Endothelial cell of umbilical vein (primary cell): ENCODE measurements at regions not wholly inside any gene's neighbourhood (a gene's known extent, or its start where the extent isn't known, plus 50 kb on each side); places are given as distances from the start of the nearest gene placed in this dataset.

Experiments used
- BruUV-seq: library from RNA; stranded (reverse); fragments of 400-500 nt; replicated peaks from 2 replicates; lab custom pipeline; 2021; lab: Mats Ljungman, UMichigan
- CTCF ChIA-PET: fragments of 300-600, 350-600 bp; sonication (Branson Sonifier 250); formaldehyde crosslinking; loops from one replicate; lab custom pipeline; 2021; ENCODE audit warnings: antibody characterized with exemption, inconsistent platforms; lab: Charles Lee
- POLR2A ChIA-PET: fragments of 300-600, 350-600 bp; sonication (Branson Sonifier 250); formaldehyde crosslinking; loops from one replicate; lab custom pipeline; 2021; ENCODE audit warnings: antibody characterized with exemption, inconsistent platforms; lab: Charles Lee
- DNase-seq: peaks from one replicate; pipeline ENCODE4 v3.0.0-alpha.2; 2011; ENCODE audit warnings: low read depth, low spot score
- FAIRE-seq: peaks from 2 replicates; lab custom pipeline; 2011; peaks lifted over from hg19 to GRCh38; lab: Jason Lieb, UNC
- H2AFZ ChIP-seq: 2 replicates; pipeline ENCODE4 v1.6.0; 2012; ENCODE audit warnings: low read depth, low read length, control low read depth, inconsistent platforms
- H3K27ac ChIP-seq: 2 replicates; pipeline ENCODE4 v1.5.1; 2011; ENCODE audit warnings: low read depth, mild to moderate bottlenecking, control low read depth, low read length, moderate library complexity; ENCODE audit not compliant: insufficient read depth
- H3K27me3 ChIP-seq, 2 experiments: 2 replicates each; pipeline versions ENCODE4 v1.6.0 to v1.6.1; 2011; ENCODE audit warnings: low read length in 2 of 2, mixed read lengths in 1 of 2; ENCODE audit not compliant: control insufficient read depth in 2 of 2, insufficient read depth in 2 of 2
- H3K36me3 ChIP-seq, 2 experiments: 2 replicates in 1 of 2; 3 replicates in 1 of 2; pipeline ENCODE4 v1.5.1; 2011; ENCODE audit warnings: low read length in 2 of 2, mild to moderate bottlenecking in 1 of 2, moderate library complexity in 1 of 2; ENCODE audit not compliant: control insufficient read depth in 2 of 2, insufficient read depth in 2 of 2; ENCODE audit errors: extremely low read depth in 1 of 2
- H3K4me1 ChIP-seq: 3 replicates; pipeline ENCODE4 v1.5.1; 2011; ENCODE audit warnings: mild to moderate bottlenecking, low read length; ENCODE audit not compliant: control insufficient read depth, insufficient read depth; ENCODE audit errors: extremely low read depth
- H3K4me2 ChIP-seq: 2 replicates; pipeline ENCODE4 v1.6.1; 2011; ENCODE audit warnings: low read length, control low read depth, mixed read lengths; ENCODE audit not compliant: insufficient read depth
- H3K4me3 ChIP-seq, 3 experiments: fragments of 200-600 bp in 1 of 3; sonication (generic), shearing (Covaris generic) in 1 of 3; replicated peaks in 1 of 3; 2 replicates each; pipeline ENCODE4 v1.5.1; 2011 to 2016; ENCODE audit warnings: control low read depth in 3 of 3, low read length in 3 of 3, mild to moderate bottlenecking in 2 of 3, inconsistent platforms in 1 of 3, low read depth in 1 of 3, moderate library complexity in 1 of 3; ENCODE audit not compliant: insufficient read depth in 1 of 3
- H3K79me2 ChIP-seq: 2 replicates; pipeline ENCODE4 v1.6.0; 2012; ENCODE audit warnings: low read length, inconsistent platforms; ENCODE audit not compliant: control insufficient read depth, insufficient read depth
- H3K9ac ChIP-seq: replicated peaks from 2 replicates; pipeline ENCODE3; 2011; ENCODE audit warnings: low read length, control low read depth; ENCODE audit not compliant: insufficient read depth; ENCODE audit errors: extremely low read depth
- H3K9me1 ChIP-seq: replicated peaks from 3 replicates; pipeline ENCODE4 v1.6.0; 2011; ENCODE audit warnings: mild to moderate bottlenecking, low read length; ENCODE audit not compliant: control insufficient read depth, insufficient read depth; ENCODE audit errors: extremely low read depth
- H3K9me3 ChIP-seq: replicated peaks from 2 replicates; pipeline ENCODE4 v1.5.1; 2012; ENCODE audit warnings: low read length, inconsistent platforms; ENCODE audit not compliant: control insufficient read depth, insufficient read depth
- H4K20me1 ChIP-seq: replicated peaks from 2 replicates; pipeline ENCODE3; 2011; ENCODE audit warnings: mild to moderate bottlenecking, low read length; ENCODE audit not compliant: control insufficient read depth, insufficient read depth; ENCODE audit errors: extremely low read depth
- CTCF ChIP-seq, 2 donors: IDR thresholded peaks; 1 replicate in 1 of 2; 2 replicates in 1 of 2; pipeline ENCODE4 v1.5.1; 2011; ENCODE audit warnings: low read length in 2 of 2, mild to moderate bottlenecking in 2 of 2, moderate library complexity in 2 of 2, control low read depth in 1 of 2, inconsistent platforms in 1 of 2, low read depth in 1 of 2; ENCODE audit not compliant: insufficient read depth in 1 of 2; ENCODE audit errors: extremely low read depth in 1 of 2
- EZH2 ChIP-seq: IDR thresholded peaks from 2 replicates; pipeline ENCODE4 v1.6.1; 2012; ENCODE audit warnings: borderline replicate concordance, low read depth, mild to moderate bottlenecking, moderate library complexity, low read length, inconsistent platforms; ENCODE audit not compliant: severe bottlenecking
- FOS ChIP-seq: IDR thresholded peaks from 2 replicates; pipeline ENCODE4 v1.6.1; 2011; ENCODE audit warnings: mild to moderate bottlenecking, low read length, moderate library complexity, borderline replicate concordance; ENCODE audit not compliant: insufficient read depth
- GATA2 ChIP-seq: IDR thresholded peaks from 2 replicates; pipeline ENCODE4 v1.7.0; 2011; ENCODE audit warnings: low read depth, mild to moderate bottlenecking, moderate library complexity, mixed read lengths, low read length; ENCODE audit not compliant: insufficient read length, insufficient read depth
- JUN ChIP-seq: IDR thresholded peaks from 2 replicates; pipeline ENCODE4 v1.6.1; 2011; ENCODE audit warnings: borderline replicate concordance, low read depth; ENCODE audit not compliant: insufficient read length, insufficient read depth
- MAX ChIP-seq: IDR thresholded peaks from 2 replicates; pipeline ENCODE4 v1.6.1; 2011; ENCODE audit not compliant: insufficient read depth, insufficient read length
- MYC ChIP-seq: IDR thresholded peaks from one replicate; pipeline ENCODE4 v1.6.1; 2011; ENCODE audit warnings: mild to moderate bottlenecking, low read depth, low read length
- POLR2A ChIP-seq: IDR thresholded peaks from 2 replicates; pipeline ENCODE4 v1.6.1; 2012; ENCODE audit warnings: low read depth, mild to moderate bottlenecking, control low read depth, low read length
- POLR2AphosphoS5 ChIP-seq: IDR thresholded peaks from 2 replicates; pipeline ENCODE4 v1.6.1; 2012; ENCODE audit warnings: low read depth, mild to moderate bottlenecking, control low read depth, low read length, moderate library complexity; ENCODE audit not compliant: insufficient read depth
- dilution Hi-C: fragments of 300-500 bp; cut with MboI; formaldehyde crosslinking; loops from one replicate; pipeline ENCODE4 v1.15.0; 2019; ENCODE audit warnings: low sequenced_read_pairs; ENCODE audit not compliant: extremely low pct_ligation_motif_present
- intact Hi-C: fragments of 100-400 bp; cut with micrococcal nuclease; formaldehyde crosslinking; loops from one replicate; pipeline ENCODE4 v1.10.0; 2022

DNA sequence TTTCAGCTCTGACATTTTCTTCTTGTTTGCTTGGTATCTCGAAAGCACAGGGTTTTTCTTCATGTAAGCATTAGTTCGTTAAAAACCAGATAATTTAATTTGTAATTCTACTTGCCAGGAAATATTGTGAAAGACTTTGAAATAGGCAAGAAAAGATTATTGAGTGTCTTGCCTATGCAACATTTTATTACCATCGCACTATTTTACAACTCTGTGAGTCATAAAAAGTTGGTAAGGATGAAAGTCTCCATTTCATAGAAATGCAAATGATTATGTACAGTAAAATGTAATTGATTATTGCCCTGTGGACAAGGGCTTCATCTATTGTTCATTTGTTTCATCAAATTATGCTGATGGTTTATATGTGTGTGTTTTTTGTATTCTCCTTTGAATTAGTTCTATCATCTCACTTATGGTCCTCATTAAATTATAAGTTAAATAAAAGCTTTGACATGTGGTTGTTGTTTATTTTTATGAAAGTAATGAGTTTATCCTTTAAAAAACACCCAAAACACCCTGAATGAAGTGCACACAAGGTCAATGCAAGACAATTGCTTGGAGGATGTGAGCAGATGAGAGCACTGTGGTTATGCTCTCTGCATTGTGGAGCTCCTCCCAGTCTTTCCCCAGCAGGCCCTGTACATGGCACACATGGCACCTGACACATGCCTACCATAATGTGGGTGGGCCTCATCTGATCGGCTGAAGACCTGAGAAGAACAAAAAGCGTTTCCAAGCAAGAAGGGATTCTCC lies 230.8 kb downstream of the CXCL12 start:
- dilution Hi-C loops (no loop called here), intact Hi-C loops (no loop called here)
- CTCF ChIA-PET, result no interaction called here

More for the DNA sequence above, 230.8 kb downstream of the CXCL12 start:
- DNase-seq (no peak), FAIRE-seq (no peak)
- Histone ChIP-seq H3K9ac (no peak overlapping the region), H3K9me3 (peaks cover 2% of the 10 kb centered on the region), H3K4me1 (no peaks in the 10 kb centered on the region), H3K79me2 (no peaks in the 10 kb centered on the region), H3K36me3 (no peaks in the 10 kb centered on the region), H3K4me3 (no peak overlapping the region), H2AFZ (no peak overlapping the region), H3K9me1 (no peaks in the 10 kb centered on the region), H4K20me1 (no peaks in the 10 kb centered on the region), H3K4me2 (no peak overlapping the region), H3K27ac (no peak overlapping the region), H3K27me3 (no peaks in the 10 kb centered on the region)
- TF ChIP-seq EZH2 (no peak), MYC (no peak), FOS (no peak), GATA2 (no peak), JUN (no peak), POLR2A (no peak), MAX (no peak), POLR2AphosphoS5 (no peak), CTCF (IDR thresholded peaks at IDR 0.05; ENCODE audit: extremely low read depth in 1 of 2, insufficient read depth in 1 of 2, low read depth in 1 of 2, low read length in 2 of 2) (no peak)
- POLR2A ChIA-PET, result no interaction called here
- BruUV-seq, result no TSS peak
